Suppressor macrophage (primary cell): ENCODE measurements at regions not wholly inside any gene's neighbourhood (a gene's known extent, or its start where the extent isn't known, plus 50 kb on each side); places are given as distances from the start of the nearest gene placed in this dataset.
"Not testable (repeated sequence)": the region's sequence is repeated elsewhere in the genome, so short reads cannot be mapped to it uniquely, and the experiment has no call there.

Experiments
- DNase-seq, 4 experiments: peaks; one replicate each; pipeline ENCODE4 v3.0.0-alpha.2; 2020 to 2022

DNA sequence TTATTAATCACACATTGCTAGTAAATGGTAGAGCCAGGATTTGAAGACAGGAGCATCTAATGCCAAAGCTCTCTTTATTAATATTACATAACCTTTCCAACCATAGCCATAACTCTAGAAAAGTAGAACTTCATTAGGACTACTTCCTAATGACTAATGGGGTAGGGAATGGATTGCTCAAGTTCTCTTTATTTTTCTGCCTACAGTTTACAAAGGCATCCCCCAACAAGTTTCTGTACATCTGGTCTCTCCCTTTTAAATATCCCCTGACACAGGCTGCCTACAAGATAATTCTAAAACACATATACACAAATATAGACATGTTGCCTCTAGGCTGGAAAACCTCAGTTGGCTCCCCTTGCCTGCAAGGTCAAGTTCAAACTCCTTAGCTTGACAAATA lies 534.9 kb downstream of the SOX6 start:
- peak in 2 of 4 experiments; percentile 42 to 53 for DNase-seq

DNA sequence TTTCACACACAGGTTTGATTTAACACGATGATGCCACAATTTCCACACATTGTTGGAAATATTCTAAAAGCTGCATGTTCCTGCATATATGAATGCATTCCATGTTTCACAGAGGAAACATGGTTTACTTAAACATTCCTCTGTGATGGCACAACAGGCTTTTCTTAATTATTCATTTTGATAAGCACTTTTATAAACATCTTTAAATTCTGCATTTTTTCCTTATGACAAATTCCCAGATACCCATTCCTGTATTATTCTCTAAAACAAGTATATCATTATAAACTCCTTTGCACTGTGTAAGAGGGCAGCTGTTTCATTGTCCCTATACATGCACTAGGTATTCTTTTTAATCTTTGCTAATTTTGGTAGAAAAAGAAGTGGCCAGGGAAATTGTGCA lies 532.3 kb downstream of the SOX6 start:
- DNase-seq = no peak

DNA sequence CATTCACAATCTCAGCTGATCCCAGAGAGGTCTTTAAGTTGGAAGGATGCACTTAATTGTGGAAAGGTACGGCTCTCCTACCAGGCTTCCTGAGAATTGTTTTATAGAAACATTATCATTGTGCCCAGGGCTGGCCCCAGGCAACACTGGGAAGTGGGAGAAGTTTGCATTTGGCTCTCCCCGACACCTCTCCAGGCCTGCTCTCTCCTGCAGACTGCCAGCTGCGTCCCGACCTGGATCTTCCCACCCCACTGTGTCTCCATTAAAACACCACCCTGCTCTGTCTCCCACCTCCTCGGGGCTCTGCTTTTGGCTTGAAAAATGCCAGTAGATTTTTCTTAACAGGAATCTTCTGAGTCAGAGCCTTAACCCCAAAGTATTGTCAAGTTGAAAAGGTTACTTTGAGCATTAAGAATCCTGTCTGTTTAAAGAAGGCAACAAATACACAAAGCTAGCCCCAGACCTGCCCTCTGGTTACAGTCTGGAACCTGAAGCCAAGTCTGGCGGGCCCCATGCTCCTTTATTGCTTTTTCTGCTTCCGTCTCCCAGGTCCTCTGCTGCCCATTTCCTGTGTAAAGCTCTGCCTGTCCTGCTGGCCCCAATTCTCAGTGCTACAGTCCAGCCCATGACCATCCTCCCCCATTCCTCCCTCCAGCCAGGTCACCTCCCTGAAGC lies 530.2 kb downstream of the SOX6 start:
- no peak for DNase-seq

DNA sequence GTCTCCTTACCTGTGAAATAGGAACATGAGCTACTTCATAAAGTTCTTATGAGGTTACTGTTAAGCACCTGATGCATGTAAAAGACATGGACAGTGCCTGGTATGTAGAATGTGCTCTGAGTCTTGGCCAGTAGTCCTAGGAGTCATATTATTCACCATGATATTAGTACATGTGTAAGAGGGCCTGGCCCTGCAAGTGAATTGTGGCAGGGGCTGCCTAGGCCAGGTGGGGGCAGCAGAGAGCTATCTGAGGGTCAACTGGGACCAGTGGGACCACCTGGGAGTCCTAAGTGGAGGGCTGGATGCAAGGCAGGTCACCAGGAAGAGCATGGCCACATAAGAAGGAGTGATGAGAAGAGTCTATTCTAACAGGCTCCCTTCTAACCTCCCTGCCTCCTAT lies 529.5 kb downstream of the SOX6 start:
- peak in 2 of 4 experiments; percentile 21 to 30 for DNase-seq

DNA sequence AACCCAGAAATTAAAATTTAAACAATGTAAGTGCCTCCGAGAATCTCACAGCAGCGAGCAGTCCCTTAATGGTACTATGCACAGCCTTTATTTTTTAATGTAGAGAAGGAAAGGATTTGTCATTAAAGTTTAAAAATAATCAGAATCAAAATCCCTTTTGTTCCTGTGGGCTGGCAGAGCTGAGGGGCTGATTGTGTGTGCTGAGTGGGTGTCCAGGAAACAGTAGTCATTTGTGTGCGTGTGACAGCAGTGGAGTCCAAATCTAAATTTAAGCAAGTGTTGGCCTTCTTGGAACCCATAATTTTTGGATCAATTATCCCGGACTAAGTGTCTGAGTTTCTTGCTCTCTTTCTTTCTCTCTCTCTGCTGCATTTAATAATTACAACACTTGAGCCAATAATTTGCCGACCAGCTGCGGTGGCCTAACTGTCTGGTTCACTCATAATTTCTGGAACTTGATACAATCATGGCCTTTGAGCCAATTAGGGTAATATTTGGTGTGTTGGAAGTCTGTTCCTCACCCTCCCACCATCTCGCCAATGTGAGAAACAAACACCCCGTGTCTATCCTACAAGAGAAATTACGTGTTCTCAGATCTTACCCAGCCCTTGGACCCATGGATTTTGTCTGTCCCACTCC lies 528.0 kb downstream of the SOX6 start:
- no peak for DNase-seq

DNA sequence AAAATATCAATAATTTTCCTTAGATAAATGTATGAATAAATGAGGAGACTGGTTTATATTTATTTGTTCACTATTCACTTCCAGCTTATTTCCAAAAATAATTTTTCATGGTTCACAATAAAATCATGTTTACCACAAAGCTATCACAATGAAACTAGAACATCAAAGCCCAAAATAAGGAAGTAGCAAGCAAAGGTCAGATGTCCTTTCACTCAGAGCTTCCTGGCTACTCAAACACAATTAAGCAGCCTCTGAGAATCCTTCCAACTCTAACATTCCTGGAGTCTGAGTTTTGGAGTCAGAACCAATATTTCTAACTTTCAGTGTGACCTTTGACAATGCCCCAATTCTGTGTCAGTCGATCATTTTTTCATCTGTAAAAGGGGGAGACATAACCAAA lies 527.0 kb downstream of the SOX6 start:
- peak in 2 of 4 experiments; percentile 39 to 41 for DNase-seq

DNA sequence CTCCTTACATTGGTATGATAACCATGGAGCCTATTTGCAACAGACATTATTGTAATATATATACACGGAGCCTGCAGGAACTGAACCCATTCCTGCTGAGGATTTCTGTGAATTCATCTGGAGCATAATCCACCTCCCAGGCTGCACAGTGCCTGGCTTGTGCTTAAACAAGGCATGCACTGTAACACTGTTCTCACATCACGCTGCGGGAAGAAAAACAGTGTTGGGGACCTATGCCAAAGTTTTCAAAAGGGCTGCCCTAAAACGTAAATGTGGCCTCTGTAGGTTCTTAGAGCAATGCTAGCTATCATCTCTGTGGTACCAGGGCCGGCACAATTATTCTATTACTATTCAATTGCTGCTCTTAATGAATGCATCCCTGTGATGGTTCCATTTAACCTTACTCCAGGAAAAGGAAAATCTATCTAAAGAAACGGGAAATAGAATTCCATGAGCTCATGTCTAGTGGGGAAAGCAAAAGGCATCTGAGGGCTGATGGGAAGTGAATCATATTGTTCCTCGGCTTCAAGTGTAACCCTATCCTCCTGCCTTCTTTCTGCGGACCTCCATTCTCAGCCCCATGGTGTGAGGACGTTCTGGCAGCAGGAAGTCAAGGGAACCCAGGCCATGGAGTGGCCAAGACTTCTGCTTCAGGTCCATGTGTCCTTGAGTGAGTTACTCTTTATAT lies 525.5 kb downstream of the SOX6 start:
- no peak for DNase-seq

DNA sequence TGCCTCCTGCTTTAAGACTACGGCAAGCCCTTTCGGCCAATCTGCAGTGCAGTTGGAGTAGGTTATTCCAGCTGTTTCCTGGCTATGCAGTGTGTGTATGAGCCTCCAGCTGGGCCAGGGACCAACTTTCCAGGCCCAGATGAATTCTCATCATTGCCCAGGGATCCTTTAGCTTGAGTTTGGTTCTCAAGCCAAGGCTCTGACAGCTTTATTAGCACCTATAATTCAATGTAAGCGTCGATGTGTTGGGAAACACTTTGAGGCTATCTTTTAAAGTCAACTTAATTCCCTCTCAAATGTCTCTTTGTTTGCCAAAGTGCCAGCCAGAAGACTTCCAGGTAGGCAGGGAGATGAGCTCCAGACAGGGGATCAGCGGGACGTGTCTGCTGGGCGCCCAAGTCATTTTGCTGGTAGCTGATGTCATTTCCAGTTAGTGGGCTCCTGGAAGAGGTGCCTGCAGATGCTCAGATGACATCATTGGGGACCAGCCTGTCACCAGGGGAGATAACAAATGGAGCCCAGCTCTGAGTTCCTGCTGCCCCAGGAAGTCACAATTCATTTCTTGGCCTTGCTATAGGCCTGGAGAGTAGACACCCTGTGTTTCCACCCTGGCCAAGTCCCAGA lies 520.4 kb downstream of the SOX6 start:
- DNase-seq = no peak

DNA sequence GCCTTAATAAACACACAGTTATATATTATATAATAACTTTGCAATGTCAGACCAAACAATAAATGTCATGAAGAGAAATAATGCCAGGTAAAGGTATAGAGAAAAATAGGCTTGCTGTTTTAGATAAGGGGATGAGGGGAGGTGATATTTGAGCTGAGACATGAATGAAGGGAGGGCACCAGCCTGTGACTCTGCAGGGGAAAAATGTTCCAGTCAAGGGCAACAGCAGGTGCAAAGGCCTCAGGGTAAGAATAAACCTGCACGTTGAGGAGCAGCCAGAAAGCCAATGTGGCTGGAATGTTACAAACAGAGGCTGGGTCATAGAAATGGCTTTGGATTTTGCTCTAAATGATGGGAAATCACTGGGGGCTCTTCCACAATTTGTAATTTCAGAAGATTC lies 519.6 kb downstream of the SOX6 start:
- DNase-seq = no peak

DNA sequence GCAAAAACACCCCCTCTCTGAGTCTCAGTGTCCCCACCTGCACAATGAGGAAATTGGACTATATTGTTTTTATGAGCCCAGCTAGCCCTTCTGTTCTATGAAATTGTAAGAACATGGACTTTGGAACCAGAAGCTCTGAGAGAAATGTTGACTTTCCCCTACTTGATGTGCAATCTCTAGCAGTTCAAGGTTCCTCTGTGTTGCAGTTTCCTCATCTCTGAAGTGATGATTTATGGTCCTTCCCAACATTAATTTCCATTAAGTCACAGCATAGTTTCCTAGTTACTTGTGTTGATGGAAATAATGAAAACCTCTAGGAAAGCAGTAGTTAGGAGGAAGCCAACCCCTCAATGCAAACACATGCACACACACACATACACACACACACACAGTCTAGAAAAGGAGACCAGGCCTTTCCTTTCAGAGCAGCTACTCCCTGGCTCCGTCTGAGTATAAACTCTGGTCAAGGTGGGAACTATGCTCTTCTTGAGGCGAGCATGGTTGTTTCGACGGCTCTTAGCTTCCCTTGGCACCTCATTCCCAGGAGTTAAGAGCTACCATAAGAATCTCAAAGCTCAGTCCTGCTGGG lies 518.4 kb downstream of the SOX6 start:
- DNase-seq = no peak

DNA sequence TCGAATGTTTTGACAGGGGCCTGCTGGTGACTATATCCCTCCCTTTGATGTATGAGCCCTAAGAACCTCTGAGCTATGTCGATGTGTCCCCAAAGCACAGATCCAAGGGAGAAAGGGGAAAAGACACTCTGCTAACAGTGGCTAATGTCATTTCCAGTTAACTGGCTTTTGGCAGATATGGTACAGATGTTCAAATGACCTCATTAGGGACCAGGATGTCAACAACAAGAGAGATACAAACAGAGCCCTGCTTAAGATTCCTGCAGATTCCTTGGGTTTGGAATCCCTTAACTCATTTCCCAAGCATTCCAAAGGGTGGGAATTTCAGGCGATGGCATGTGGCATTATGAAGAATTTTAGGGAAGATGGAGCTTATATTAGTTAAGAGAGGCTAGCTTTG lies 517.3 kb downstream of the SOX6 start:
- no peak for DNase-seq

DNA sequence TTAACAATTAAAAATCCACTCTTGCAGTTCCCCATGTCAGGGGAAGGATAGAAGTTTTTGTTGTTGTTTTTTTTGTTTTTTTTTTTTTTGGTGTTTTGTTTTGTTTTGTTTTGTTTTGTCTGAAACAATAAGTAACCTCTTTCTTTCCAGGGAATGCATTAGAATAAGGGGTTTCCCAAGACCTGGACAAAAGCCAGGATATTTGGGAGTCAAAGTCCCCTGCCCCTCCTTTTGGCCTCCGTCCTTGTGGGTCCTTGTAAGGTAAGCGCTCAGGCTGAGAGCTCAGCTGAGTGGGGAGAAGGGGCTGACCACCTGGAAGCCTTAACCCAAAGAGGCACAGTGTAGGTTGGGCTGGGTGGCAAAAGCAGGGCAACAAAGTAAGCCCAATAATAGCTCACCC lies 515.4 kb downstream of the SOX6 start:
- no peak for DNase-seq

DNA sequence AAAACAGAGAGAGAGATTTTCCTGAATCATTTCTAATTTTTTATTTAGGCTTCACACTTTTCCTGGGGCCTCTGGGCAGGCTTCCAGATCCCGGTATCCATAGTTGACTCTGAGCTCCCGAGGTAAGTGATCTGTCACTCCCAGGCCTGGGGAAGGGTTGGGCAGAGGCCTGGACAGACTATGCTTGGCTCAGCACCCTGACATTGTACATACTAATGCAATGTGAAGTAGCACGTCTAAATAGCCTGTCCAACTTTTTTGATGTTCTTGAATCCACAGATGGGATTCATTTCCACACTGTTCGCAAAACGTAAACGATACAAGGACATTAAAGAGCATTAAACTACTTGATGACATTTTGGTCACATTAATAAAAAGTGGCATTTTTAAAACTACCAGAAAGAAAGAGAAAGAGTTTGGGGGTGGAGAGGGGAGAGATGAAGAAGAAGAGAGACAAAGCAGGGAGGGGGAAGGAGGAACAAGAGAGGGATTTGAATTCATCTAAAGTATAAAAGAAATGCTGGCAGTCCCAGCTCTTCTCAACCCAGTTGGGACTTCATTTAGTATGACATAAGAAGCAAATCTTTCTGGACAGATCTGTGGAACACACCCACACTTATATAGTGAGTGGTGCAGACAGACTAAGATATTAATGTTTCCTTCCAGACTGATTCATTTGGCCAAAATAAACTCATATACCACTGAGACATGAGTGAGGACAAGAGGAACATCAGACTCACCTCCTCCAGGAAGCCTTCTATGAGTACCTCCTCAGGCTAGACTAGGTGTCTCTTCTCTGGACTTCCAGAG lies 514.2 kb downstream of the SOX6 start:
- no peak for DNase-seq

DNA sequence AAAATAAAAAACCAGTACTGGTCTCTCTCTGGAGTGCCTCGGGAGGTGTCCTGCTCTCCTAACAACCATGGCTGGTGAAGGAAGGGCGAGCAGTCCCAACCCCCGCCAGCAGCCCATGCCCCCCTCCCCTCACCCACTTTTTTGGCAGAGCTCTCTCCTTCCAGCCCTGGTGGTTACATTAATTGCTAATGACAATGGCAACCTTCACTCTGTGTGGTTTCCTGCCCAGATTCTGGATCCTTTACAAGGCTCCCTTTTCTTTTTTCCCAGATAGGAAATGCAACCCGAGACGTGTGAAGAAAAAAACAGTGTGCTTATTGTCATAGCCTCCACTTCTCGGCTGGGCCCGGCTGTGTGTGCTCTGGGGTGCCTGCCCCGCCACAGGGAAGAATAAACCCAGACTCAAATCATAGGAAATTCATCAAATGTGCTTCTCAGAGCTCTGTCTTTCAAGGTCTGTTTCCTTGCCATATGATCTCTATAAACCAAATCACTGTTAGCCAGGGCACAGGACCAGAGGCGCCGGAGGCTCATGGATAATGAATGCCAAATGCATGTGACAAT lies 513.0 kb downstream of the SOX6 start:
- DNase-seq = no peak

DNA sequence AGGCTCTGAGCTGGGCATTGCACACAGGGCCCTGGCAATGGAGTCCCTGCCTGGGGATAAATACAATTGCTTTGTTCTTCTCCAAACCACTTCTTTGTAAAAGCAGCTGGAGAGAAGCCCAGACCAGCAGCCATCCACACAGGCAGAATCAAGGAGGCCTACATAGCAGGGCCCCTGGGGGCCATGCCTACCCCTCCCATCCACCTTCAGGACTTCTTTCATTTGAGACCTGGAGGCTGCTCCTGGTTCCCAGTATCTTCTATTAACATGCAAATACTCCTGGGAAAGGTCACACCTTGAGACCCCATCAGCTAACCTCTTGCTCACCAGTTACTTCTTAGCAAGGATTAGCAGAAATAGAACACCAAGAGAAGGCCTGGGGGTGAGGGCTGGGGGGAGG lies 511.1 kb downstream of the SOX6 start:
- DNase-seq = no peak

DNA sequence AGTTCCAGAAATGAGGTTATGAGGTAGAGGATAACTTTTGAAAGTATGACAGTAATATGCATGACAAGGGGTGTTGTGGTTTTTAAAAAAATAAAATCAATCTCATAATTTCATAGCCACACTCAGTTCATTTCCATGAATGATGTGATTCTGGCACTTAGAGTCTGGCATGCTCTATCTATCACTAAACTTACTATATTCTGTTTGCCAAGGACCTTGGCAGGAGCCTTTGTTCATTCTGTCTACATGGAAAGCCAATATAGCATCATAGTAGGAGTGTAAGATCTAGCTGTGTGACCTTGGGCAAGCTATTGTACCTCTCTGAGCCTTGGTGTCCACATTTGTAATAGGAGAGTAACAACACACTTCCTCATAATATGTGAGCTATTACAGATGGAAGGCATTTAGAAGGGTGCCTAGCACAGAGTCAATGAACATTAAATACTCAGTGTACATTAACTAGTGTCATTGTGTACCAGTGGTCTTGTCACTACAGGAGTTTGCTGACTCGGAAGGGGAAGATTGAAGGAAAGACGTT lies 507.6 kb downstream of the SOX6 start:
- DNase-seq = no peak

DNA sequence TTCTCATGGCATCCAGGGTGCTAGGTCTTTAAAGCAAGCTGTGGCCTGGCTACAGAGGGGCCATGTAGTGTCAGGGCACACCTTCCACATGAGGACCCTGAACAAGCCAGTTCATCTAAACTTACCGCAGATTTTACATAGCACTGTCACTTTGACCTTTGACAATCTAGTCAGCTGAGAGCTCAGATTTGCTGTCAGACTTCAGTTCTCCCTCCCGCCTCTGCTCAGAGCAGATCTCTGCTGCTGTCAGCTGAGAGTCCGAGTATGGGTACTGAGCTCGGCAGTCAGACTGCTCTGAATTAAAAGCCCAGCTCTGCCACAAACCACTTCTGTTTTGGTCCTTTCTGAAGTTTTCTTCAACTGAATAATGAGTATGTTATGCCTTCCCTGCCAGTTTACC lies 507.1 kb downstream of the SOX6 start:
- no peak for DNase-seq

DNA sequence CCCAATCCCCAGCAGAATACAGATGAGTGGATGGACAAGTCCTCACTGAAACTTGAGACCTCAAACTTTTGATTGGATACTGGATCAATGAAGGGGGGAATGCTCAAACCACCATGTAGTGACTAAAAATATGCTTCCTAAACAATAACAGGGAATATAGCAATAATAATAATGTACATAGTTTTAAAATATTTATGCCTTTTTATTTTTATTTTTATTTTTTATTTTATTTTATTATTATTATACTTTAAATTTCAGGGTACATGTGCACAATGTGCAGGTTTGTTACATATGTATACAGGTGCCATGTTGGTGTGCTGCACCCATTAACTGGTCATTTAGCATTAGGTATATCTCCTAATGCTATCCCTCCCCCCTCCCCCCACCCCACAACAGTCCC lies 506.0 kb downstream of the SOX6 start:
- DNase-seq = not testable (repeated sequence)

DNA sequence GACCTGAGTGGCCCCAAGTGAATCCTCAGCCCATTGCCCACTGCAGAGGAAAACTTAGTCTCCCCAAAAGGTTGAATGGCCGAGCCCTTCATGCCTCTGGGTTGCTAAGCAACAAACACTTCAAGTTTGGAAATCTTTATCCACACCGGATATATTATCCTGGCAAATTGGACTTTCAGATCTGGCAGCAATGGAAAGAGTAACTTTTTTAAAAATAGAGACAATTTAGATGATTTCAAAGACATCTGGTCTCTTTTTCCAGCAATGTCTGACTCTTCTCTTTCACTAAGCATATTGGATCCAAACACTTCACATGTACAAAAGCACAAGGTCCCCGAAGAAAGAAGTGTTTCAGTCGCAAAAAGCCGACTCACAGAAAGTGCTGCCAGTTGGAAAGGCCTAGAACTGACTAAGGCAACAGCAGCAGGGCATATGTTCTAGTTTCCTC lies 505.3 kb downstream of the SOX6 start:
- DNase-seq = no peak

DNA sequence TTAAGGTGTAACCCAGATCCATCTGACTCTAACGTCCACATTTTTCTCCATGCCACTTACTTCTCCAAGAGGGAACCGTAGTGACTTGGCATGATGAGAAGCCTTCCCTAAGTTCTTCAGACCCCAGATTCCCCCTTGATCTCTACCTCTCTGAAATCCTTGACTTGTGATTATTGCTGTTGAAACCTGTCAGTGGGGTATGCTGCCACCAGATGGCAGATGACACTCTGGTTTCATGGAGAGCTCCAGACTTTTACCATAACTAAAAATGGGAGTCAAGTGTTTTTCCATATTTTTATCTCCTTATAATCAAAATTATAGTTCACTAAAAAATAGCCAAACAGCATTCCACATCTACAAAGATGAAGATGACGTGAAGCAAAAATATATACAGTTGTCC lies 504.2 kb downstream of the SOX6 start:
- DNase-seq = peak; percentile 29 to 53 (median 36)

DNA sequence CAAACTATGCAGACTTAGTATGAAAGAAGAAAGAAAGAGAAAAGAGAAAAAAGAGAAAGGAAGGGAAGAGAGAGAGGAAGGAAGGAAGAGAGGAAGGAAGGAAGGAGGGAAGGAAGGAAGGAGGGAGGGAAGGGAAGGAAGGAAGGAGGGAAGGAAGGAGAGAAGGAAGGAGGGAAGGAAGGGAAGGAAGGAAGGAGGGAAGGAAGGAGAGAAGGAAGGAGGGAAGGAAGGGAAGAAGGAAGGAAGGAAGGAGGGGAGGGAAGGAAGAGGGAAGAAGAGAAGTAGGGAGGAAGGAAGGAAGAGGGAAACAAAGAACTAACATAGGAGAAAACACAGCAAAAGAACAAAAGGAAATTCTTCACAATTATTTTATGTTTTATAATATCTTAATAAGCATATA lies 502.1 kb downstream of the SOX6 start:
- DNase-seq = no peak

DNA sequence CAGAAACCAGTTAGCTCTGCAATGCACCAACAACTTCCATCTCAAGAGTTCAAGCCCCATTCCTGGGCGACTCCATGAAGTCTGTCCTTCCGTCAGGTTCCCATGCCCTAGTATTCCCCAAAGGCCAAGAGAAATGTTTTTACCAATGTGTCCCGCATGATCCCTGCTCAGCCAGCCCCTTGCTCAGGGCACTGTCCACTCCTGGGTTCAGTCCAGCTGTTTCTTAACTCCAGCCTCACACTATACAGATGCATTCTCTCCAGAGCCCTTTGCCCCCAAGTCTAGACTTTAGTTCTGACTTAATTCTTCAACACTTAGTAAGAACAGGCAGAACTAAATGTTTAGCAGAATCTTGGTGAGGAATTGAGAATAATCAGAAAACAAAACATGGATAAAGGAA lies 497.5 kb downstream of the SOX6 start:
- no peak for DNase-seq
